ENCODE measurements at regions not wholly inside any gene's neighbourhood (a gene's known extent, or its start where the extent isn't known, plus 50 kb on each side); places are given as distances from the start of the nearest gene placed in this dataset.

- TF ChIP-seq CTCF (IDR thresholded peaks at IDR 0.05): no peak
- no peak for TF ChIP-seq POLR2A (IDR thresholded peaks at IDR 0.05)
These were observed 83.8 kb upstream of the ZIC3 start for GRCh38 chrX:137482136-137482535.

Data from right lobe of liver (tissue), 4 donors.